AG09319 (cell line): ENCODE measurements at regions not wholly inside any gene's neighbourhood (a gene's known extent, or its start where the extent isn't known, plus 50 kb on each side); places are given as distances from the start of the nearest gene placed in this dataset.

Experiments
- DNase-seq: peaks from one replicate; pipeline ENCODE4 v3.0.0-alpha.2; 2010; ENCODE audit warnings: low read depth; ENCODE audit errors: extremely low read depth
- TF ChIP-seq, protein P1 (sequence below): IDR thresholded peaks from 2 replicates; pipeline ENCODE4 v1.5.1; 2011; ENCODE audit warnings: low read depth, mild to moderate bottlenecking, inconsistent platforms, low read length, moderate library complexity

GRCh38 chr2:18125303-18125702 is 246.8 kb downstream of the KCNS3 start:
- TF ChIP-seq, protein P1, sequence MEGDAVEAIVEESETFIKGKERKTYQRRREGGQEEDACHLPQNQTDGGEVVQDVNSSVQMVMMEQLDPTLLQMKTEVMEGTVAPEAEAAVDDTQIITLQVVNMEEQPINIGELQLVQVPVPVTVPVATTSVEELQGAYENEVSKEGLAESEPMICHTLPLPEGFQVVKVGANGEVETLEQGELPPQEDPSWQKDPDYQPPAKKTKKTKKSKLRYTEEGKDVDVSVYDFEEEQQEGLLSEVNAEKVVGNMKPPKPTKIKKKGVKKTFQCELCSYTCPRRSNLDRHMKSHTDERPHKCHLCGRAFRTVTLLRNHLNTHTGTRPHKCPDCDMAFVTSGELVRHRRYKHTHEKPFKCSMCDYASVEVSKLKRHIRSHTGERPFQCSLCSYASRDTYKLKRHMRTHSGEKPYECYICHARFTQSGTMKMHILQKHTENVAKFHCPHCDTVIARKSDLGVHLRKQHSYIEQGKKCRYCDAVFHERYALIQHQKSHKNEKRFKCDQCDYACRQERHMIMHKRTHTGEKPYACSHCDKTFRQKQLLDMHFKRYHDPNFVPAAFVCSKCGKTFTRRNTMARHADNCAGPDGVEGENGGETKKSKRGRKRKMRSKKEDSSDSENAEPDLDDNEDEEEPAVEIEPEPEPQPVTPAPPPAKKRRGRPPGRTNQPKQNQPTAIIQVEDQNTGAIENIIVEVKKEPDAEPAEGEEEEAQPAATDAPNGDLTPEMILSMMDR: no peak
- no peak for DNase-seq

DNA sequence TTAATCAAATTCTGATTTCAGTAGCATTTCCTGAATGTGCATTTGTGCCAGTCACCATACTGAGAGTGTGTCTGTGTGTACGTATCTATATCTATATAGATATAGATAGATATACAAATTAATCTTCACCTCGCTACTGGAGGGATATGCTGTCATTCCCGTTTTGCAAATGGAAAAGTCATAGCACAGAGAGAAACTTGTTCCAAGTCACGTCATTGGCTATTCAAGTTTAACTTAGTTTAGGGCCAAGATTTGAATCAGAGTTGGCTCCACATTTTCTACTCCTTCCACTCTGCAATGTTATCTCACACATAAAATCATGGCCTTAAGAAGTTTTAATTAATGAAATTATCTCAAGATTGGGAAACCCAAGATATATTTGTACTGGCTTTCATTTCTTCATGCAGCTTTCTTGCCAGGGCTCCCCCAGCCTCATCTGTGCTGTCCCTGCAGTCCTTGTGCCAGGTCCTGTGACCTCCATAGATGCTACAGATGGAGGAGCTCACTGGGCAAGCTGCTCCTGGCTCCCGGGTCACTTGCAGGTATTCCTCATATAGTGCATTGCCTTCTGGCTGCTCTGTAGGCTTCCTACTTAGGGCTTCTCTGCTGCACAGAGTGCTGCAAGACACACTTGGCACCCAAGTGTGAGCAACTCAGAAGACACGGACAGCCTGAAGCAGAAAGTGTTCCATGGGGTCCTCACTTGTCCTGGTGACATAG is 245.8 kb downstream of the KCNS3 start:
- no peak for DNase-seq
- TF ChIP-seq, protein P1: no peak

DNA sequence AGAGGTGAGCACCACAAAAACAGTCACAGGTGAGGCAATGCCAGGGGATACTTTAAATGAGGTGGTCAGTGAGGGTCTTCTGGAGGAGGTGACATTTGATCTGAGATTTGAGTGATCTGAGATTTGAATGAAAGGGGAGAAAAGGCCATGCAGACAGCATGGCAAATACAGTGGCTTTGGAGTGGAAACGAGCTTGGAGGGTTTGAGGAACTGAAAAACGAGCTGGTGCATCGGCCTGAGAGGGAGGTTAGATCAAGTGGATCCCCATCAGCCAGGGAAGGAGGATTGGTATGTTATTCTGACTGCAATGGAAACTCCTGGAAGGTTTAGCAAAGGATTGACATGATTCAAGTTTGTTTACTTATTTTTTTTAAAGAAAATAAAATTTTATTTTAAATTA is 245.1 kb downstream of the KCNS3 start:
- TF ChIP-seq, protein P1: no peak
- no peak for DNase-seq

- TF ChIP-seq, protein P1: no peak
- no peak for DNase-seq
These were observed 244.7 kb downstream of the KCNS3 start for GRCh38 chr2:18123211-18123570.

- TF ChIP-seq, protein P1: no peak
- DNase-seq: no peak
These were observed 244.2 kb downstream of the KCNS3 start for GRCh38 chr2:18122544-18123210.

GRCh38 chr2:18119883-18120282 is 241.4 kb downstream of the KCNS3 start:
- DNase-seq: peak; percentile 94
- TF ChIP-seq, protein P1: no peak; the same call in 1 of the 2 replicates

- TF ChIP-seq, protein P1: no peak
- no peak for DNase-seq
These were observed 240.2 kb downstream of the KCNS3 start for GRCh38 chr2:18118703-18119102.
